Fibroblast of the aortic adventitia (primary cell): ENCODE measurements at regions not wholly inside any gene's neighbourhood (a gene's known extent, or its start where the extent isn't known, plus 50 kb on each side); places are given as distances from the start of the nearest gene placed in this dataset.
"Not testable (repeated sequence)": the region's sequence is repeated elsewhere in the genome, so short reads cannot be mapped to it uniquely, and the experiment has no call there.

Experiments used
- DNase-seq: peaks from one replicate; pipeline ENCODE4 v3.0.0-alpha.2; 2010; ENCODE audit warnings: low read depth
- H3K4me3 ChIP-seq: 2 replicates; pipeline ENCODE4 v1.5.1; 2011; ENCODE audit warnings: low read depth, mild to moderate bottlenecking, control low read depth, low read length, moderate library complexity
- TF ChIP-seq, protein P1 (sequence below): IDR thresholded peaks from 2 replicates; pipeline ENCODE4 v1.5.1; 2011; ENCODE audit warnings: mild to moderate bottlenecking, low read length, control low read depth, inconsistent platforms; ENCODE audit not compliant: insufficient read depth

DNA sequence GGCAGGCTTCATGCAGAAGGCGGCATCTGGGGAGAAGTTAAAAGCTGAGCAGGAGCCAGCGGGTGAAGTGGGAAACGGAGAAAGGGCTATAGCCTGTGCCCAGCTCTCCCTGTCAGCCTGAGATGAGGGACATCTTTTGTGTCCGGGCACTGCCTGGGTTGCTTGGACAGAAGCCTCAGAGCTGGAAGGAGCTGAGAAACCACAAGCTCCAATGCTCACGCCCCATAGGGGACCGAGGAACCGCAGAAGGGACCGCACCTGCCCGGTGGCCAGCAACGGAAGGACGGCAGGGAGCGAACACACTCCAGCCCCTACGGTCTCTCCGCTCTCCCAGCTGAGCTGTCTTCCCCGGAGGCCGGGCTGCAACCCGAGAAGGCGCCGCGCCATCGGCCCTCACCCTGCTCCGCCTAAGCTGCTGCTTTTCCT is 175.8 kb downstream of the NPIPB11 start:
- DNase-seq: peak; percentile 30
- TF ChIP-seq, protein P1, sequence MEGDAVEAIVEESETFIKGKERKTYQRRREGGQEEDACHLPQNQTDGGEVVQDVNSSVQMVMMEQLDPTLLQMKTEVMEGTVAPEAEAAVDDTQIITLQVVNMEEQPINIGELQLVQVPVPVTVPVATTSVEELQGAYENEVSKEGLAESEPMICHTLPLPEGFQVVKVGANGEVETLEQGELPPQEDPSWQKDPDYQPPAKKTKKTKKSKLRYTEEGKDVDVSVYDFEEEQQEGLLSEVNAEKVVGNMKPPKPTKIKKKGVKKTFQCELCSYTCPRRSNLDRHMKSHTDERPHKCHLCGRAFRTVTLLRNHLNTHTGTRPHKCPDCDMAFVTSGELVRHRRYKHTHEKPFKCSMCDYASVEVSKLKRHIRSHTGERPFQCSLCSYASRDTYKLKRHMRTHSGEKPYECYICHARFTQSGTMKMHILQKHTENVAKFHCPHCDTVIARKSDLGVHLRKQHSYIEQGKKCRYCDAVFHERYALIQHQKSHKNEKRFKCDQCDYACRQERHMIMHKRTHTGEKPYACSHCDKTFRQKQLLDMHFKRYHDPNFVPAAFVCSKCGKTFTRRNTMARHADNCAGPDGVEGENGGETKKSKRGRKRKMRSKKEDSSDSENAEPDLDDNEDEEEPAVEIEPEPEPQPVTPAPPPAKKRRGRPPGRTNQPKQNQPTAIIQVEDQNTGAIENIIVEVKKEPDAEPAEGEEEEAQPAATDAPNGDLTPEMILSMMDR: no peak

DNA sequence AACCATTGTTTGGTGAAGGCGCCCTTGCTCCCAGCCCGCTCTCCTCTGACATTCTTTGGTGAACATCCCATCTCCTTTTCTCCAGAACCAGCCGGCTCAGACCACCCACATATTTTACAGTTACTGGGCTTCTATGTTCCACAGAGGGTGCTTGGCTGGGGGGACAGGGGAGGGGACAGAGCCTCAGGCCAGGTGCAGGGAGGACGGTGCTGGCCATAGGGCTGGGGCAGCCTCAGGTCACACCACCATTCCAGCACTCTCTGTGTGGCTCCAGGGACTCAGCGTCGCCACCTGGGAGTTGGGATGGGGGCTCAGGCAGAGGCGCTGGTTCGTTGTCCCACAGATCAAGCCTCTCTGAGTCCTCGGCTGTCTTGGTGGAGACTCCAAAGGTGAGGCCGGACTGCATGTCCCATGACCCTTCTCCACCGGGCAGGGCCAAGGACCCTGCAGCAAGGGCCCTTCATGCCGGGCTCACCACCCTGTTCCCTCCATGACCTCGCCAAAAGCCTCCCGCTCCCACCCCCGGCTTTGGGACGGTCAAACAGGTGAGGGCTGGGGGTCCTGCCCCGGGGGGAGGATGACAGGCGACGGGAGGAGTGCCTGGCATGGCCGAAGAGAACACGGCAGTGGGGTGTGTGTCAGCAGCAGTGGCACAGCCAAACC is 176.4 kb downstream of the NPIPB11 start:
- not testable (repeated sequence) for DNase-seq, H3K4me3 ChIP-seq

More for the DNA sequence above, 175.8 kb downstream of the NPIPB11 start:
- H3K4me3 ChIP-seq: no peak overlapping the region

DNA sequence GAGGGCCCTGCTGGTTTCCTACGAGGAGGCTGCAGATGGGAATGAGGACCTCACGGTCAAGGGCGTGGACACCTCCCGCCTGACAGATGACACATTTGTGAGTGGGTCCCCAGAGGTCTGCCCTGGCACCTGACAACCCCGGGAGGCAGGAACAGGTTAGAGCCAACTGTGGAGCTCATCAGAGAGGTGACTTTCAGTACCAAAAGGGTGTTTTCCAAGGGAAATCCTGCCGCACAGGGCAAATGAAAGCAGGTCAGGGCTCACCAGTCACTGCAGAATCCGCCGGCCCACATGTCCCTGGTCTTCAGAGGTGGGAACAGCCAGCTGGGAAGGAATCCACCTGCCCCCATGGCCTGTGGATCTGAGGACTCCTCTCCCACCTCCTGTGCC is 176.9 kb downstream of the NPIPB11 start:
- not testable (repeated sequence) for H3K4me3 ChIP-seq, DNase-seq

DNA sequence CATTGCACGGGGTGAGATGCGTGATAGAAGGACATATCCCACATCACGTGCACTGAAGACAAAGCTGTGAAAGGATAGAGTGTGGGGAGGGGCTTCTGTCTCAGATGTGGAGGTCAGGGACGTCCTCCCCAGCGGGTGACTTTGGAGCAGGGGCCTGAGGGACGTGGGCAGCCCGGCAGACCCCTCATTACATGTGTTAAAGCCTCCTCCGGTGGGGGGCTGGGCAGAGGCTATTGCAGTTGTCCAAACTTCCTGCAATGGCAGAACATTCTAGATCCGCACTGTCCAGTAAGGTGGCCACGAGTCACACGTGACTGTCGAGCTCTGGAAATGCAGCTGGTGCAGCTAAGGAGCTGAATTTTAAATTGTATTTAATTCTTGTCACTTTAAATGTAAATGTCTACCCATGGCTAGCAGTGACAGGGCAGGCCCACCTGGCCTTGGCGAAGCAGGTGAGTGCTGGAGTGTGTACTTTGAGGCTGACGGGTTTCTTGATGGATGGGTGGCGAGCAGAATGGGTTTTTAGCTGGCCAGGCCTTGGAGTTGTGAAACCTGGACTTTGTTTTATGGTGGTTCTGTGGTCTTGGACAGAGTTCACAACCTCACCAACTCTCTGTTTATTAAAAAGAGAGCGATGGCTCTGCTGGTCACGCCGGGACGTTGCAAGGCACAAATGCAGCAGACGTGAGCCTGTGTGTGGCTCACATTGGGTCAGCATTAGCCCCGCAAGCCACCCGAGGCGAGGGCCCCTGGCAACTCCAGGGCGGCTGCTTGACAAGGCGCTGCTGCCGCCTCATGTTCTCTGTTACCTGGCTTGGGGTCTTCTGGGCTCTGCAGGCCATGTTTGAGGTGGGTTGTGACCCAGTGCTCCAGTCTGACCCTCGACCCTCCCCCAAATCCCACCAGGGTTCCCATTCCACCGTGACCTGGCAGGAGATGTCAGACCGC is 177.6 kb downstream of the NPIPB11 start:
- not testable (repeated sequence) for DNase-seq

DNA sequence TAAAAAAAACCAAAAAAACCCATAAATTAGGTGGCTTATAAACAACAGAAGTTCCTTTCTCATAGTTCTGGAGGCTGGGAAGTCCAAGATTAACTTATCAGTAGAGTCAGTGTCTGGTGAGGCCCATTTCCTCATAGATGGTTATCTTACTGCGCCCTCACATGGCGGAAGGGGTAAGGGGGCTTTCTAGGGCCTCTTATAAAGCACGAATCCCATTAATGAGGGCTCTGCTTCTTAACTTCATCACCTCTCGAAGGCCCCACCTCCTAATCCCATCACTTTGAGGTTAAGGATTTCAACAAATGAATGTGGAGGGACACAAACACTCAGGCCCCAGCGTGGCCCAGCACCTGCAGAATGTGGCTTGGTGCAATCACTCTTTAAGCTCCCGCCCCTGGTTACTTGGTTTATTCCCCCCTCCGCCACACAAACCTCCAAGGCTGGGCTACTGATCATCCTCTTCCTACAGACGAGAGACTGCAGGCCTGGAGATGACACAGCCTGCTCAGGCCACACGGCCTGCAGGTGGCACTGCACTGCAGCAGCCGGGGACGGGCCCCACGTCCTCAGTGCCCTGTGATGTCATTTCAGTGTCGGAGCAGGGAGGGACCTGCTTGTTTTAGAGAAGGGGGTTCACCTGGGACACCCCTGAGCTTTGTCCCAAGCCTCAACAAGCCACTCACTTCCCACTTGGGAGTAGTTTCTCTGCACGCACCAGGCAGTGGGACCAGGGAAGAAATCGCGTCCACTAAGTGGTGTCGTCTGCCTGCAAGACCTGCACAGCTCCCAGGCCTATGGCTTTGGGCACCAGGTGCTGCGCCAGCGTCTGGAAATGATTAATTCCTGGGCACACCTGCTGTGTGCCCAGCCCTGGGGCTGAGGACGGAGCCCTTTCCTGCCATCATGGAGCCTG is 178.5 kb downstream of the NPIPB11 start:
- DNase-seq: peak; percentile 32
- TF ChIP-seq, protein P1: peak; percentile 19
- not testable (repeated sequence) for H3K4me3 ChIP-seq

More for the DNA sequence above, 177.6 kb downstream of the NPIPB11 start:
- H3K4me3 ChIP-seq: not testable (repeated sequence)

DNA sequence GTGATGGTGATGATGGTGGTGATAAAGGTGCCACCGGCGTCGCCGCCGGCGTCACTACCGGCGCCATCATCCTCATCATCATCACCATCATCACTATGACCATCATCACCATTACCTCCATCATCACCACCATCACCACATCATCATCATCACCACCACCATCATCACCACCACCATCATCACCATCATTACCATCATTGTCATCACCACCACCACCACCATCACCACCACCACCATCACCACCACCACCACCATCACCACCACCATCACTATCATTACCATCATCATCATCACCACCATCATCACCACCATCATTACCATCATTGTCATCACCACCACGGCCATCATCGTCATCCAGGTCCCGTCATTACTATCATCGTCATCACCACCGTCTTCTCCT is 179.7 kb downstream of the NPIPB11 start:
- no peak for DNase-seq
- TF ChIP-seq, protein P1: no peak
- no peak overlapping the region for H3K4me3 ChIP-seq

DNA sequence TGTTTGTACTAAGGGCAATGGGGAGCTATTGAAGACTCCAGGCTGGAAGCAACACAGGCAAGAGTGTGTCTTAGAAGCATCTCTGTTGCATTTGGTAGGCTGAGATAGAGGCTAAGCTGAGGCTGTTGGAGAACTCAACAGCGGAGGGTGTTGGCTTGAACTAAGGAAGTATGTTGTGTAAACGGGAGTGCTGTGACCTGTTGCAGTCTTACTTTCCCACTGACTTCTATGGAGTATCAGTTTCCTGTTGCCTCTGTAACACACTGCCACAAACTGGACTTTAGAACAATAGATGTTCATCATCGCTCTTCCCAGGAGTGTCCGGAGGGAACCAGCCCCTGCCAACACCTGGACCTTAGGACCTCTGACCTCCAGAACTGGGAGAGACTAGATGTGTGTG is 181.8 kb downstream of the NPIPB11 start:
- not testable (repeated sequence) for H3K4me3 ChIP-seq, DNase-seq

DNA sequence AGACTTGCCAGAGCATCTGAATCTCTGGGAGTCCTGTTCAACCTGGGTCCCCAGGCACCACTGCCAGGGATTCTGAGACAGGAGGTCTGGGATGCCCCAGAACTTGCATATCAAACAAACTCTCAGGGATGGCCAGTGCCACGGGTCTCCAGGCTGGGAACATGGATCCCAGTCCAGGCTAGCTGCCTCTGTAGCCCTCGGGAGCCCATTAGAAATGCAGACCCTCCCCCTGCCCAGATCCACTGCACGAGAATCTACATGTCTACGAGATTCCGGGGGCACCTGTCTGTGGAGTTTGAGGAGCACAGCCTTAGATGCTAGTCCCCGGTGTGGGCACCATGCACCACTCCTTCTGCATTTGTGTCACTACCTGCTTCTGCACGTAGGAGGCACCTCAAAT is 183.9 kb downstream of the NPIPB11 start:
- not testable (repeated sequence) for H3K4me3 ChIP-seq, DNase-seq

DNA sequence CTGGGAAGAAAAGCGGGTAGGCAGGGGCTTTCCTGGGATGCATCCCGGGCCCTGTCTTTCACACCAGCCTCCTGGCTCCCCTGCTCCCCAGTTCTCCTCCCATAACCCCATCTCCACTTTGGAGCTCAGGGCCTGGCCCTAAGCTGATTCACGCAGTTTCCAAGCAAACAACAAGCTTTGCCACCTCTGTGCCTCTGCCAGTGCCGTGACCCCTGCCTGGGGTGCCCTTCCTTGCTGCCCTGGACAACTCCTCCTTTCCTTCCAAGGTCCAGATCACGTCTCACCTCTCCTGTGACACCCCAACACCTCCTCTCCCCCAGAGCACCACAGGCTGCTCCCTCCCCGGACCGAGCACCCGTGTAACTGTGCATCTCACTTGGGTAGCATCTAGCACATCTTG is 184.5 kb downstream of the NPIPB11 start:
- DNase-seq, H3K4me3 ChIP-seq: not testable (repeated sequence)

DNA sequence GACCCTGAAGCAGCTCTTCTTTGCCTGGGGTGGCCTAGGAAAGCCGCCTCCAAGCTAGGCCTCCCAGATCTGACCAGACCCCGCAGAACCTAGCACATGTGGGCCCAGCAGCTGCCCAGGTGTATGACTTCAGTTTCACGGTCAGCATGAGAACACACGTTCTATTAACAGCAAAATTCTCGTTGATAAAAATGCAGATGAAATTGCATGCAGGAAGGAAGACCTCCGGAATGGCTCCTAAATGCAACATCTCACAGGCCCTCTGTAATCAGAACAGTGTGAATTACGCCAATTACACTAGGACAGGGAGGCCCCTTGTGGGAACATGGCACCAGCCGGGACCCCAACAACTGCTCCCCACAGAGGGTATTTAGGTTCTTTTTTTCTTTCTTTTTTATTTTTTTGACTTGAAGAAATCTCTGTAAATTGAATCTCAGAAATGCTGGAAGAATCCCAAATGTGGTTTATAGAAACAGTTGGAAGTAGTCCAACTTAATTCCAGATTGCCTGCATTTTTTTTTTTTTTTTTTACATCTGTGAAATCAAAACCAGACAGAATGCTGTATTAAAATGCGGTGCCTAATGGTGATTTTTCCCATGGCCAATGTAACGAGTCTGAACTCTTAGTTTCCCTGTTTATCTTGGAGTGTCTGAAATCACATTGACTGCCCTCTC is 185.1 kb downstream of the NPIPB11 start:
- H3K4me3 ChIP-seq: not testable (repeated sequence)
- DNase-seq: peak; percentile 92

DNA sequence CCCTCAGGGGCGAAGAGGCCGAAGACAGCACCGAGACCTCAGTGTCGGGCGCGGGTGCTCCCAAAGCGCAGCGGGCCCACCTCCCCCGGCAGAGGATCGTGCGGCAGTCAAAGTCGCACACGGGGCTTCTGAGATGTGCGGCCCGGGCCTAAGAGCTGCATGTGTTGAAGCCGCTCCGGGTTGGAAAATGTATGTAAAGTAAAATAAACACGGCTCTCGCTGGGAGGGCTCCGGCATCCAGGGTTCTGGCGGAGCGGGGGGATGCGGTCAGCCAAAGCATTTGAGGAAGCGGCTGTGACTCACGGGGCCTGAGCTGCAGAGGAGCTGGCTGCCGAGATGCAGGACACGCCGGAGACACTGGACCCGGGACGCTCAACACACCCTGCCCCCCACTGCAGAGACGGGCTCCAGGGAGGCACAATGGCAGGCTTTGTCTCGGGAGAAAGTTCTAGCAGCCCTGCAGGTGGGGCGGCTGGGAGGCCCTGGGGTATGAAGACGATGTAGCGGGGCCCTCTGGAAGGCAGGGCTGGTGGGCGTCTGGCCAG is 185.8 kb downstream of the NPIPB11 start:
- peak overlapping the region; percentile 68 for H3K4me3 ChIP-seq
- DNase-seq: peak; percentile 84

DNA sequence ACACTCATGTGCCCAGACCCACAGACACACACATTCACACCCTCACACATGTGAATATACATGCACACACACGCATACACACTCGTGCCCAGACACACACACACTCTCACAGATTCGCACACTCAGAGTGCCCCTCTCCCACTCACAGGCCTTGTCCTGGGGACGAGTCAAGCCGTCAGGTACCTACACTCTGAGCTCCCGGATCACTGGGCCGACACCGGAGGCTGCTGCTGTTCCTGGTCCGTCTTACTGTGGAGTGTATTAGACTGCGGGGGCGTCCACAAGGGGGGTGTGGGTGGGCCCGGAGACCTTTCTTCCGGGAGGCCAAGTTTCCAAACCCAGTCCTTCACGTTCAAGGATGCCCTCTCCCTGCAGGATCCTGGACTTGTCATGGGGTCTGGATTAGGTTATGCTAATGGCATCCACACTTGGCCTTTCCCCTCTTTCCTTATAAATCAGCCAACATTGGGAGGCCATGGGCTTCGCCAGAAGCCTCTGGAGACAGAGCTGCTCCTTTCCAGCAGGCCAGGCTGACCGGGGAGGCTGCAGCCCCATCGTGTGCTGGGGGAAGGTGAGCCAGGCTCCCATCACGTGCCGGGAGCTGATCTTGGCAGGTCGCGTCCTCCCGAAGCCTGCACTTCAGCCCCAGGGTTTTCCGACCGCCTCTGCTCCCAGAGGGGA is 186.4 kb downstream of the NPIPB11 start:
- DNase-seq: peak; percentile 76
- H3K4me3 ChIP-seq: peak overlapping the region; percentile 68

DNA sequence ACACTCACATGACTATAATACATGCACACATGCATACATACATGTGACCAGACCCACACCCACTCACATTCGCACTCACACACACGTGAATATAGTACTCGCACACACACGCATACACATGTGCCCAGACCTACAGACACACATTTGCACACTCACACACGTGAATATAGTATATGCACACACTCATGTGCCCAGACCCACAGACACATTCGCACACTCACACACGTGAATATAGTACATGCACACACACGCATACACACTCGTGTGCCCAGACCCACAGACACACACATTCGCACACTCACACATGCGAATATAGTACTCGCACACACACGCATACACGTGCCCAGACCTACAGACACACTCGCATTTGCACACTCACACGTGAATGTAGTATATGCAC is 186.9 kb downstream of the NPIPB11 start:
- not testable (repeated sequence) for DNase-seq
- H3K4me3 ChIP-seq: peak overlapping the region; percentile 68
